Panc1 (cell line): ENCODE measurements at regions not wholly inside any gene's neighbourhood (a gene's known extent, or its start where the extent isn't known, plus 50 kb on each side); places are given as distances from the start of the nearest gene placed in this dataset.

ENCODE experiments used
- POLR2AphosphoS5 ChIP-seq: IDR thresholded peaks from 2 replicates; pipeline ENCODE4 v1.6.1; 2012; ENCODE audit warnings: mild to moderate bottlenecking, low read depth, low read length, moderate library complexity
- REST ChIP-seq, 2 experiments: IDR thresholded peaks; 2 replicates each; pipeline ENCODE4 v1.6.1; 2011 to 2012; ENCODE audit warnings: low read depth in 2 of 2, control low read depth in 1 of 2, low read length in 1 of 2, mild to moderate bottlenecking in 1 of 2, moderate library complexity in 1 of 2; ENCODE audit not compliant: insufficient read depth in 1 of 2
- SIN3A ChIP-seq: IDR thresholded peaks from 2 replicates; pipeline ENCODE4 v1.6.1; 2012; ENCODE audit warnings: low read depth, mild to moderate bottlenecking, low read length, moderate library complexity, borderline replicate concordance; ENCODE audit not compliant: insufficient read depth
- TCF7L2 ChIP-seq: IDR thresholded peaks from 2 replicates; pipeline ENCODE4 v1.6.1; 2011; ENCODE audit warnings: mild to moderate bottlenecking, low read depth, low read length, inconsistent platforms
- TF ChIP-seq, protein P1 (sequence below): fragments of 450-650 bp; IDR thresholded peaks from 2 replicates; pipeline ENCODE4 v1.5.1; 2017; ENCODE audit warnings: mild to moderate bottlenecking

DNA sequence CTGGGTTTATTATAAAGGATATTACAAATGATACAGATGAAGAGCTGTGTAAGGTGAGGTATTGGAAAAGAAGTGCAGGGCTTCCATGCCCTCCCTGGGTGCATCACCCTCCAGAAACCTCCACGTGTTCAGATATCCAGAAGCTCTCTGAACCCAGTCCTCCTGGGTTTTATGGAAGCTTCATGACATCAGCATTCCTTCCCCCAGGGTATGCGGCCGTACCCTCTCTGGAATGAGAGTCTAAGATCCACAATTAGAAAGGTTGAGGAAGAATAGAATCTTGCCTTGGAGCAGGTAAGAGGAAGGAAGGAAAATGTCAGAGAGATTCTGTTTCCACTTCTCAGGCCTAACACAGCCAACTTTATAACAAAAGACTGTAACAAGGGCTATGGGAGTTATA, 208.2 kb upstream of the DCC start:
- TF ChIP-seq, protein P1, sequence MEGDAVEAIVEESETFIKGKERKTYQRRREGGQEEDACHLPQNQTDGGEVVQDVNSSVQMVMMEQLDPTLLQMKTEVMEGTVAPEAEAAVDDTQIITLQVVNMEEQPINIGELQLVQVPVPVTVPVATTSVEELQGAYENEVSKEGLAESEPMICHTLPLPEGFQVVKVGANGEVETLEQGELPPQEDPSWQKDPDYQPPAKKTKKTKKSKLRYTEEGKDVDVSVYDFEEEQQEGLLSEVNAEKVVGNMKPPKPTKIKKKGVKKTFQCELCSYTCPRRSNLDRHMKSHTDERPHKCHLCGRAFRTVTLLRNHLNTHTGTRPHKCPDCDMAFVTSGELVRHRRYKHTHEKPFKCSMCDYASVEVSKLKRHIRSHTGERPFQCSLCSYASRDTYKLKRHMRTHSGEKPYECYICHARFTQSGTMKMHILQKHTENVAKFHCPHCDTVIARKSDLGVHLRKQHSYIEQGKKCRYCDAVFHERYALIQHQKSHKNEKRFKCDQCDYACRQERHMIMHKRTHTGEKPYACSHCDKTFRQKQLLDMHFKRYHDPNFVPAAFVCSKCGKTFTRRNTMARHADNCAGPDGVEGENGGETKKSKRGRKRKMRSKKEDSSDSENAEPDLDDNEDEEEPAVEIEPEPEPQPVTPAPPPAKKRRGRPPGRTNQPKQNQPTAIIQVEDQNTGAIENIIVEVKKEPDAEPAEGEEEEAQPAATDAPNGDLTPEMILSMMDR, result no peak
- TF ChIP-seq REST (IDR thresholded peaks at IDR 0.05; ENCODE audit: insufficient read depth in 1 of 2, low read depth in 2 of 2, low read length in 1 of 2) (no peak), POLR2AphosphoS5 (no peak), SIN3A (no peak), TCF7L2 (no peak)
